Thyroid gland (tissue), 4 donors: ENCODE measurements at regions not wholly inside any gene's neighbourhood (a gene's known extent, or its start where the extent isn't known, plus 50 kb on each side); places are given as distances from the start of the nearest gene placed in this dataset.

Experiments used
- CTCF ChIP-seq, 6 experiments: fragments of 200-600 bp in 3 of 6; fragments of 450-650 bp in 3 of 6; sonication (generic) in 3 of 6; IDR thresholded peaks; one replicate each; pipeline ENCODE4 v1.5.1; 2016 to 2019; ENCODE audit warnings: antibody characterized with exemption in 6 of 6, mild to moderate bottlenecking in 2 of 6, inconsistent platforms in 1 of 6, moderate library complexity in 1 of 6
- POLR2A ChIP-seq, 2 donors: fragments of 450-650 bp; IDR thresholded peaks; one replicate each; pipeline ENCODE4 v1.6.1; 2017; ENCODE audit warnings: antibody characterized with exemption in 2 of 2, mild to moderate bottlenecking in 2 of 2, moderate library complexity in 1 of 2

- TF ChIP-seq POLR2A (IDR thresholded peaks at IDR 0.05) (no peak), CTCF (IDR thresholded peaks at IDR 0.05) (no peak)
Observed at GRCh38 chr13:32962342-32962741, 53.9 kb upstream of the KL start.
